ENCODE measurements at regions not wholly inside any gene's neighbourhood (a gene's known extent, or its start where the extent isn't known, plus 50 kb on each side); places are given as distances from the start of the nearest gene placed in this dataset.
"Not testable (repeated sequence)": the region's sequence is repeated elsewhere in the genome, so short reads cannot be mapped to it uniquely, and the experiment has no call there.

GRCh38 chr5:110812639-110813038 lies 73.8 kb downstream of the SLC25A46 start:
- no peak for DNase-seq (ENCODE audit: low read depth, low spot score)

- no peak for DNase-seq (ENCODE audit: low read depth, low spot score)
These were observed 77.3 kb downstream of the SLC25A46 start for GRCh38 chr5:110815916-110816605.

- DNase-seq (ENCODE audit: low read depth, low spot score) = no peak
These were observed 78.7 kb downstream of the SLC25A46 start for GRCh38 chr5:110817459-110817858.

GRCh38 chr5:110823571-110823970 lies 84.8 kb downstream of the SLC25A46 start:
- no peak for DNase-seq (ENCODE audit: low read depth, low spot score)

- no peak for DNase-seq (ENCODE audit: low read depth, low spot score)
These were observed 86.2 kb downstream of the SLC25A46 start for GRCh38 chr5:110824936-110825441.

GRCh38 chr5:110832683-110833082 lies 93.9 kb downstream of the SLC25A46 start:
- DNase-seq (ENCODE audit: low read depth, low spot score) = no peak

- not testable (repeated sequence) for DNase-seq (ENCODE audit: low read depth, low spot score)
These were observed 96.1 kb downstream of the SLC25A46 start for GRCh38 chr5:110834933-110835332.

- no peak for DNase-seq (ENCODE audit: low read depth, low spot score)
These were observed 98.0 kb downstream of the SLC25A46 start for GRCh38 chr5:110836851-110837250.

GRCh38 chr5:110838357-110838756 lies 99.5 kb downstream of the SLC25A46 start:
- DNase-seq (ENCODE audit: low read depth, low spot score) = not testable (repeated sequence)

GRCh38 chr5:110838961-110839360 lies 100.2 kb downstream of the SLC25A46 start:
- no peak for DNase-seq (ENCODE audit: low read depth, low spot score)

- no peak for DNase-seq (ENCODE audit: low read depth, low spot score)
These were observed 101.6 kb downstream of the SLC25A46 start for GRCh38 chr5:110840347-110840960.

GRCh38 chr5:110841137-110841536 lies 102.3 kb downstream of the SLC25A46 start:
- no peak for DNase-seq (ENCODE audit: low read depth, low spot score)

GRCh38 chr5:110842948-110843347 lies 104.1 kb downstream of the SLC25A46 start:
- no peak for DNase-seq (ENCODE audit: low read depth, low spot score)

GRCh38 chr5:110844251-110844650 lies 105.4 kb downstream of the SLC25A46 start:
- no peak for DNase-seq (ENCODE audit: low read depth, low spot score)

- DNase-seq (ENCODE audit: low read depth, low spot score) = no peak
These were observed 107.7 kb downstream of the SLC25A46 start for GRCh38 chr5:110846398-110847001.

- no peak for DNase-seq (ENCODE audit: low read depth, low spot score)
These were observed 112.5 kb downstream of the SLC25A46 start for GRCh38 chr5:110851357-110851756.

GRCh38 chr5:110852053-110852452 lies 113.2 kb downstream of the SLC25A46 start:
- DNase-seq (ENCODE audit: low read depth, low spot score) = no peak

GRCh38 chr5:110852541-110852940 lies 113.7 kb downstream of the SLC25A46 start:
- no peak for DNase-seq (ENCODE audit: low read depth, low spot score)

GRCh38 chr5:110853267-110853666 lies 114.5 kb downstream of the SLC25A46 start:
- no peak for DNase-seq (ENCODE audit: low read depth, low spot score)

- DNase-seq (ENCODE audit: low read depth, low spot score) = no peak
These were observed 115.4 kb downstream of the SLC25A46 start for GRCh38 chr5:110854200-110854599.

- DNase-seq (ENCODE audit: low read depth, low spot score) = no peak
These were observed 117.2 kb downstream of the SLC25A46 start for GRCh38 chr5:110855961-110856360.

- DNase-seq (ENCODE audit: low read depth, low spot score) = no peak
These were observed 126.7 kb downstream of the SLC25A46 start for GRCh38 chr5:110865400-110866094.
